Esophagus squamous epithelium (tissue), 5 donors: ENCODE measurements at regions not wholly inside any gene's neighbourhood (a gene's known extent, or its start where the extent isn't known, plus 50 kb on each side); places are given as distances from the start of the nearest gene placed in this dataset.
"Not testable (repeated sequence)": the region's sequence is repeated elsewhere in the genome, so short reads cannot be mapped to it uniquely, and the experiment has no call there.

Experiments
- DNase-seq: peaks from one replicate; lab custom pipeline; 2025; lab: John Stamatoyannopoulos, UW
- H3K27ac ChIP-seq, 4 donors: fragments of 200-600 bp; sonication (generic); one replicate each; pipeline ENCODE4 v1.5.1; 2016 to 2019; ENCODE audit warnings: mild to moderate bottlenecking in 1 of 4
- H3K27me3 ChIP-seq, 4 donors: fragments of 200-600 bp; sonication (generic); 1 replicate in 3 of 4; 2 replicates in 1 of 4; pipeline versions ENCODE4 v1.5.1 to v1.6.0; 2017 to 2021; ENCODE audit warnings: antibody characterized with exemption in 1 of 4
- H3K36me3 ChIP-seq, 3 donors: fragments of 200-600 bp; sonication (generic); one replicate each; pipeline ENCODE4 v1.5.1; 2016 to 2019
- H3K4me1 ChIP-seq, 3 donors: fragments of 200-600 bp; sonication (generic); one replicate each; pipeline ENCODE4 v1.5.1; 2017 to 2019
- H3K4me3 ChIP-seq, 4 donors: fragments of 200-600 bp; sonication (generic); 1 replicate in 3 of 4; 2 replicates in 1 of 4; pipeline ENCODE4 v1.5.1; 2016 to 2019; ENCODE audit warnings: mild to moderate bottlenecking in 2 of 4, moderate library complexity in 1 of 4
- H3K9me3 ChIP-seq, 3 donors: fragments of 200-600 bp; sonication (generic); one replicate each; pipeline ENCODE4 v1.5.1; 2016 to 2019
- CTCF ChIP-seq, 6 experiments: fragments of 450-650 bp in 4 of 6; fragments of 200-600 bp in 2 of 6; sonication (generic) in 2 of 6; IDR thresholded peaks; one replicate each; pipeline ENCODE4 v1.5.1; 2016 to 2019; ENCODE audit warnings: antibody characterized with exemption in 6 of 6, mild to moderate bottlenecking in 4 of 6, moderate library complexity in 4 of 6
- POLR2A ChIP-seq, 4 donors: fragments of 450-650 bp; IDR thresholded peaks; one replicate each; pipeline ENCODE4 v1.6.1; 2017; ENCODE audit warnings: antibody characterized with exemption in 4 of 4, mild to moderate bottlenecking in 4 of 4, moderate library complexity in 3 of 4
- WGBS, 2 donors: methylation state at CpG; one replicate each; pipeline ENCODE4 v1.1.5; 2018; 5-methylcytosine and 5-hydroxymethylcytosine counted together
- intact Hi-C: fragments of 100-400 bp; cut with DNase I; formaldehyde crosslinking; loops from one replicate; pipeline ENCODE4 v1.15.0; 2022
- donor health status: DM: yes; HTN: yes; CAD: no.

GRCh38 chr16:6735631-6736030 lies 597.0 kb upstream of the RBFOX1 start:
- no peak for TF ChIP-seq CTCF (IDR thresholded peaks at IDR 0.05)
- no peak for TF ChIP-seq POLR2A (IDR thresholded peaks at IDR 0.05)
- Histone ChIP-seq H3K4me1 (no peaks in the 10 kb centered on the region), H3K27me3 (no peaks in the 10 kb centered on the region), H3K9me3 (no peaks in the 10 kb centered on the region), H3K27ac (no peak overlapping the region), H3K36me3 (no peaks in the 10 kb centered on the region), H3K4me3 (no peak overlapping the region)
- intact Hi-C loops = no loop called here
- 17 to 19% methylated on average over 3 of the region's 3 CpGs for WGBS, 2 donors
- DNase-seq = no peak

- Histone ChIP-seq H3K36me3 (no peaks in the 10 kb centered on the region), H3K4me1 (no peaks in the 10 kb centered on the region), H3K27me3 (no peaks in the 10 kb centered on the region), H3K27ac (no peak overlapping the region), H3K9me3 (no peaks in the 10 kb centered on the region), H3K4me3 (no peak overlapping the region)
- intact Hi-C loops = no loop called here
- 57 to 71% methylated on average over 1 to 4 of the region's 4 CpGs for WGBS, 2 donors
- TF ChIP-seq CTCF (IDR thresholded peaks at IDR 0.05) (no peak), POLR2A (IDR thresholded peaks at IDR 0.05) (no peak)
- no peak for DNase-seq
Observed at GRCh38 chr16:6732166-6732565, 600.5 kb upstream of the RBFOX1 start.

- Histone ChIP-seq H3K9me3 (no peaks in the 10 kb centered on the region), H3K27me3 (no peaks in the 10 kb centered on the region), H3K36me3 (no peaks in the 10 kb centered on the region), H3K27ac (no peak overlapping the region), H3K4me3 (no peak overlapping the region), H3K4me1 (peaks cover 0 to 11% (median 0%) of the 10 kb centered on the region in 3 donors)
- intact Hi-C loops = no loop called here
- WGBS, 2 donors = 59 to 67% methylated on average over 3 of the region's 3 CpGs
- TF ChIP-seq POLR2A (IDR thresholded peaks at IDR 0.05) (no peak), CTCF (IDR thresholded peaks at IDR 0.05) (no peak)
- DNase-seq = no peak
Observed at GRCh38 chr16:6728381-6728780, 604.3 kb upstream of the RBFOX1 start.

GRCh38 chr16:6726621-6727020 lies 606.0 kb upstream of the RBFOX1 start:
- Histone ChIP-seq H3K4me3 (no peak overlapping the region), H3K27me3 (no peaks in the 10 kb centered on the region), H3K4me1 (peaks cover 0 to 11% (median 0%) of the 10 kb centered on the region in 3 donors), H3K9me3 (no peaks in the 10 kb centered on the region), H3K36me3 (no peaks in the 10 kb centered on the region), H3K27ac (no peak overlapping the region)
- intact Hi-C loops = no loop called here
- TF ChIP-seq CTCF (IDR thresholded peaks at IDR 0.05) = no peak
- no peak for TF ChIP-seq POLR2A (IDR thresholded peaks at IDR 0.05)
- no peak for DNase-seq
- 25 to 31% methylated on average over 3 of the region's 4 CpGs for WGBS, 2 donors

GRCh38 chr16:6725634-6726331 lies 606.9 kb upstream of the RBFOX1 start:
- H3K4me3 ChIP-seq = no peak overlapping the region
- no peak for DNase-seq
- H3K36me3 ChIP-seq = no peaks in the 10 kb centered on the region
- 16 to 21% methylated on average over 7 of the region's 7 CpGs for WGBS, 2 donors
- H3K9me3 ChIP-seq = no peaks in the 10 kb centered on the region
- no peaks in the 10 kb centered on the region for H3K27me3 ChIP-seq
- no peak overlapping the region for H3K27ac ChIP-seq
- peaks cover 0 to 11% (median 0%) of the 10 kb centered on the region in 3 donors for H3K4me1 ChIP-seq
- intact Hi-C loops = no loop called here
- peak in 2 of 6 experiments; percentile 19 to 29 for TF ChIP-seq CTCF (IDR thresholded peaks at IDR 0.05)
- no peak for TF ChIP-seq POLR2A (IDR thresholded peaks at IDR 0.05)

- H3K36me3 ChIP-seq, H3K27me3 ChIP-seq, H3K27ac ChIP-seq, H3K4me3 ChIP-seq, DNase-seq, intact Hi-C loops, H3K9me3 ChIP-seq: not testable (repeated sequence)
- peaks cover 0 to 11% (median 0%) of the 10 kb centered on the region in 3 donors for H3K4me1 ChIP-seq
- 77 to 88% methylated on average over 10 of the region's 10 CpGs for WGBS, 2 donors
Observed at GRCh38 chr16:6725206-6725605, 607.4 kb upstream of the RBFOX1 start.
